Liver (tissue), 3 donors: ENCODE measurements at regions not wholly inside any gene's neighbourhood (a gene's known extent, or its start where the extent isn't known, plus 50 kb on each side); places are given as distances from the start of the nearest gene placed in this dataset.

ENCODE experiments used
- CTCF ChIP-seq: fragments of 150-350 bp; IDR thresholded peaks from 2 replicates; pipeline ENCODE4 v1.5.1; 2017; ENCODE audit warnings: improper control_type of control experiment, low read depth, low read length; ENCODE audit not compliant: missing input control
- EGR1 ChIP-seq, 2 donors: IDR thresholded peaks; 2 replicates each; pipeline ENCODE4 v1.6.1; 2016 to 2018; ENCODE audit warnings: antibody characterized with exemption in 2 of 2, low read depth in 2 of 2
- JUND ChIP-seq, 2 donors: IDR thresholded peaks; 2 replicates each; pipeline ENCODE4 v1.6.1; 2016; ENCODE audit warnings: antibody characterized with exemption in 2 of 2
- MAX ChIP-seq: IDR thresholded peaks from 2 replicates; pipeline ENCODE4 v1.6.1; 2016; ENCODE audit warnings: antibody characterized with exemption
- RAD21 ChIP-seq, 2 donors: IDR thresholded peaks; 2 replicates each; pipeline ENCODE4 v1.6.1; 2016; ENCODE audit warnings: antibody characterized with exemption in 2 of 2, mild to moderate bottlenecking in 2 of 2
- REST ChIP-seq: IDR thresholded peaks from 2 replicates; pipeline ENCODE4 v1.6.1; 2016; ENCODE audit warnings: antibody characterized with exemption, mild to moderate bottlenecking
- TAF1 ChIP-seq: conservative IDR thresholded peaks from 2 replicates; pipeline ENCODE4 v1.6.1; 2016; ENCODE audit warnings: antibody characterized with exemption, mild to moderate bottlenecking
- ZBTB33 ChIP-seq: IDR thresholded peaks from 2 replicates; pipeline ENCODE4 v1.6.1; 2016; ENCODE audit warnings: antibody characterized with exemption
- donor health status: healthy.
- donor health status: healthy.

GRCh38 chr6:167757821-167758220 lies 68.9 kb upstream of the AFDN start:
- TF ChIP-seq RAD21 (IDR thresholded peaks at IDR 0.05) (no peak), CTCF (no peak), REST (no peak), TAF1 (no peak), EGR1 (IDR thresholded peaks at IDR 0.05; ENCODE audit: low read depth in 2 of 2) (no peak), ZBTB33 (no peak), JUND (IDR thresholded peaks at IDR 0.05) (no peak), MAX (no peak)
